ENCODE measurements at regions not wholly inside any gene's neighbourhood (a gene's known extent, or its start where the extent isn't known, plus 50 kb on each side); places are given as distances from the start of the nearest gene placed in this dataset.

DNA sequence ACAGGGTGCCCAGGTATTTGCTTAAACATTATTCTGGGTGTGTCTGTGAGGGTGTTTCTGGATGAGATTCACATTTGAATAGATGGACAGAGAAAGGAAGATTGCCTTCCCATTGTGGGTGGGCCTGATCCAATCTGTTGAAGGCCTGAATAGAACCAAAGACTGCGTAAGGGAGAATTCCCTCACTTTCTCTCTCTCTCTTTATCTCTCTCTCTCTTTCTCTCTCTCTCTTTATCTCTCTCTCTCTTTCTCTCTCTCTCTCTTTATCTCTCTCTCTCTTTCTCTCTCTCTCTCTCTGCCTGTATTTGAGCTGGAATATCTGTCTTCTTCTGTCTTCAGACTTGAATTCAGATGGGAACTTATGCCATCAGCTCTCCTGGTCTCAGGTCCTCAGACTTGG, 148.4 kb downstream of the FAM124B start:
- no peak for DNase-seq (ENCODE audit: low spot score)
- no peak for TF ChIP-seq CTCF (IDR thresholded peaks at IDR 0.05)
- no peak for ATAC-seq (ENCODE audit: low FRiP score)

DNA sequence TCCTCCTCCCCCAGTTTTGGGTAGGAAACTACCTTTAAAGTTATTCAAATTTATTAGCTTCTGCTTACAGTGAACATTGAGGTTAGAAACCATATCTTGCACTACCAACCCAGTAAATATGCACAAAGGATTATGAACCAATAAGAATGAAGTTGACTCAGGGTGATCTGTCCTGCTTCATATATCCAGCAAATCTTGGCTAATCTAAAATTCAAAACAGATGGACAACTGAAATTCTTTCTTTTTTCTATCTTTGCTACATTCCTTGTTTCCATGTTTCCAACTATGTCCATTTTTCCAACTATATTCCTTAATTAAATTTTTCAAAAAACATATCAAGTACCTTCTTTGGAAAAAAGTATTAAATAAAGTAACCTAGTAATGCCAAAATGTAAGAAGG, 149.3 kb downstream of the FAM124B start:
- DNase-seq (ENCODE audit: low spot score), result no peak
- no peak for ATAC-seq (ENCODE audit: low FRiP score)
- TF ChIP-seq CTCF (IDR thresholded peaks at IDR 0.05), result no peak

DNA sequence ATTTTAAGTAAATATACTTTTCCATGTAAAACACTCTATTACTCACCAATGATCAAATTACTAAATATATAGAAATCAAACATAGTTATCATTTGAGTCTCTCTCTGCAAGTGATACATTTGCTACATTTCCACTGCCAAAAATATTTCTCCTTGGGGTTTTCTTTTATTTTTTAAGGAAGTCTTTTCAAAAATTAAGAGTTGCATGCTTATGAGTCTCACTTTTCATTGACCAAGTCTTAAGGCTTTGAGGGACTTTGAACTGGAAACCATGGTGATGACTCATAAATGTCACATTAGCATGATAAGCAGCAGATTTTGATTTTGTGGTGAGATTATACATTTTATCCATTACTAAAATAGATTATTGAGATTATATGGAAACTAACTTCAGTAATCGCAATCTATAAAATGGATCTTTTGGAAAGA, 152.9 kb downstream of the FAM124B start:
- ATAC-seq (ENCODE audit: low FRiP score) (no peak), DNase-seq (ENCODE audit: low spot score) (no peak)
- TF ChIP-seq CTCF (IDR thresholded peaks at IDR 0.05), result no peak

- ATAC-seq (ENCODE audit: low FRiP score), result no peak
- no peak for DNase-seq (ENCODE audit: low spot score)
- TF ChIP-seq CTCF (IDR thresholded peaks at IDR 0.05), result no peak
Measured at GRCh38 chr2:224242561-224242960, 159.3 kb downstream of the FAM124B start.

GRCh38 chr2:224241812-224242211, 160.1 kb downstream of the FAM124B start:
- TF ChIP-seq CTCF (IDR thresholded peaks at IDR 0.05), result no peak
- no peak for ATAC-seq (ENCODE audit: low FRiP score)
- no peak for DNase-seq (ENCODE audit: low spot score)

GRCh38 chr2:224241001-224241400, 160.9 kb downstream of the FAM124B start:
- ATAC-seq (ENCODE audit: low FRiP score), result no peak
- no peak for TF ChIP-seq CTCF (IDR thresholded peaks at IDR 0.05)
- DNase-seq (ENCODE audit: low spot score), result no peak

DNA sequence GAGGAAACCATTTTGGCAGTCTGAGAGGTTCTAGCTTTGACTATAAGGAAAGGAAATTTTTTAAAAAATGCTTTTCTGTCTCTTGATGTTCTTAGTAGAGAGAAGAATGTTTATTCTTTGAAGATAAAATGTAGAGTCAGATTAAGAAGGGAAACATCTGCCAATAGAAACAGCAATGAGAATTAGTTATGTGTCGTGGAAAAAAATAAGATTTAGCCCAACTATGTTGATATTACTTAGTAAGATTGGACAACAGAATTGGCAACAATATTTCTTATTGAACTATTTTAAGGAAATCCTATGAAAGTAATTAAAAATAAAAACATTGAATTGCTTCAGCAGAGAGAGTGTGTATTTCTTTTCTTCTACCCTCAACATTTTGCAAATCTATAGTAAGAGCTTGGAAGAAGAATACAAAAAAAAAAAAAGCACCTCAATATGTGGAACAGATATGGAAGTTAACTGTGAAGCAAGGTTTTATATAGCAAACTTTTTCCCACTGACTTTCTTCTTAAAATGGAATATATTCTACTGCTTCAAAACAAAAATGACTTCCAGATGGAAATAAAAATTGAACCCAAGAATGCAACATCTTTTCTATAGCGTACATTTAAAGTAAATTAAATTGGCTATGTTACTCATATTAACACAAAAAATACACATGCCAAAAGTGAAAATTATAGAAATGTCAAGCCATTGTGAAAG, 177.9 kb downstream of the FAM124B start:
- ATAC-seq (ENCODE audit: low FRiP score), result no peak
- no peak for TF ChIP-seq CTCF (IDR thresholded peaks at IDR 0.05)
- DNase-seq (ENCODE audit: low spot score), result no peak

All from omental fat pad (tissue), 3 donors.